Right ventricle myocardium inferior (tissue), 1 donor: ENCODE measurements at regions not wholly inside any gene's neighbourhood (a gene's known extent, or its start where the extent isn't known, plus 50 kb on each side); places are given as distances from the start of the nearest gene placed in this dataset.

Experiments
- ATAC-seq: fragments of 200-7000 bp; cut with Tn5 transposase; one replicate; pipeline ENCODE4 v1.9.1; 2020; ENCODE audit warnings: mild to moderate bottlenecking, moderate library complexity
- DNase-seq: peaks from one replicate; pipeline ENCODE4 v3.0.0; 2021; ENCODE audit errors: missing footprints
- intact Hi-C: fragments of 100-400 bp; cut with DNase I; formaldehyde crosslinking; loops from one replicate; pipeline ENCODE4 v1.11.0; 2022
- donor health status: DM: no; HTN: yes; CAD: no; lungs with severe emphysema.

- no peak for ATAC-seq
- intact Hi-C loops = no loop called here
- no peak for DNase-seq
Measured at GRCh38 chr6:145517492-145517891, 217.8 kb downstream of the EPM2A start.

GRCh38 chr6:145525038-145525437 lies 210.3 kb downstream of the EPM2A start:
- intact Hi-C loops = no loop called here
- no peak for DNase-seq
- no peak for ATAC-seq

DNA sequence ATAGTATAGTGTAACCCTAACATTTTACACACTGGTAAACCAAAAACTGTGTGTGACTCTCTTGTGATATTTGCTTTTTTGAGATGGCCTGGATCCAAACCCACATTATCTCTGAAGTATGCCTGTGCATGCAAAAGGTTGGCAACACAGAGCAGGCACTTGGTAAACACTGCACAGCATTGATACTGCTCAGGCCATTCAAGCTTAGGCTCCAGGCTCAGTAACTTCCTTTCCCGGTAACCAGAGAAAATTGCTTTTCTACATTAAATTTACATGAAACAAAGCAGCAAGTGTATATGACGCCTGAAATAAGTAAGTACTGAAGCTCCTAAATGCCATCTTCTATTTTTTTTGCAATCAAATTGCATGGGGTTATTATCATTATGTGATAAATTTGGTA lies 205.7 kb downstream of the EPM2A start:
- no peak for ATAC-seq
- intact Hi-C loops = no loop called here
- DNase-seq = no peak

- DNase-seq = no peak
- no peak for ATAC-seq
- intact Hi-C loops = no loop called here
Measured at GRCh38 chr6:145530454-145530853, 204.9 kb downstream of the EPM2A start.

GRCh38 chr6:145531032-145531431 lies 204.3 kb downstream of the EPM2A start:
- no peak for ATAC-seq
- intact Hi-C loops = no loop called here
- no peak for DNase-seq

- intact Hi-C loops = no loop called here
- ATAC-seq (peak; percentile 26), DNase-seq (no peak)
Measured at GRCh38 chr6:145531822-145532221, 203.5 kb downstream of the EPM2A start.

GRCh38 chr6:145532361-145532760 lies 203.0 kb downstream of the EPM2A start:
- intact Hi-C loops = no loop called here
- no peak for DNase-seq
- no peak for ATAC-seq

GRCh38 chr6:145534989-145535388 lies 200.3 kb downstream of the EPM2A start:
- DNase-seq = no peak
- intact Hi-C loops = no loop called here
- ATAC-seq = no peak

DNA sequence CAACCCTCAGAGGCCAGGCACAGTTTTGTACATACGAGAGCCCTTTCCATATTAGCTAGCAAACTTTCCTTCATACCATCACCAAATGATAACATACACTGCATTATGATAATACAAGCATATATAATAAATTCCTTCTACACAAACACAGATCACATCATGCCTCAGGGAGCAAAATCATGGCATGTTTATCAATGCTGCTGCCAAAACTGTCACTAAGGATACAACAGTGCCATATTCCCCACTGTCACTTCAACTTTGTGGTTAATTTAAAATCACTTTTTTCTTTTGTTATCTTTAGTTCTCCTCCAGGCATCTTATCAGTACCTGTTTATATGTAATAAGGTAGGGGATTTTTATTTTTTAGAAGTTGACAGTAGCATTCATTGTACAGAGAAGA lies 196.3 kb downstream of the EPM2A start:
- intact Hi-C loops = no loop called here
- ATAC-seq = no peak
- DNase-seq = no peak

DNA sequence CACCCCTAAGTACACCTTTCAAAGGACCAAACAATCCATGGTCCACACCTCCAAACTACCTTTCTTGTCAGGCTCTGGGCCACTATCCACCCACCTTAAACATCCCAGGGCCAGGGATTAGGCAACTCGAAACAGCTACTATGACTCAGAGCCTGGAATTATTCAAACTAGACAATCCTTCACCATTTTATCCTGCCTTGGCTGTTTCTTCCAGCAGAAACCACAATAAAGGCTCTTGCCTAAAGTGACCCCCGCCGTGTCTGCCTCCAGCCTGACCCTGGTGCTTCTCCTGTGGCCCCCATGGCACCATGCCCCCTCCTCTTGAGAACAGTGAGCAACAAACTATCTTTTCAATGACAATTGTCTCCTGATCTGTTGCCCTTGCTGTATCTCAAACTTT lies 195.5 kb downstream of the EPM2A start:
- ATAC-seq (no peak), DNase-seq (peak; percentile 54)
- intact Hi-C loops = no loop called here

DNA sequence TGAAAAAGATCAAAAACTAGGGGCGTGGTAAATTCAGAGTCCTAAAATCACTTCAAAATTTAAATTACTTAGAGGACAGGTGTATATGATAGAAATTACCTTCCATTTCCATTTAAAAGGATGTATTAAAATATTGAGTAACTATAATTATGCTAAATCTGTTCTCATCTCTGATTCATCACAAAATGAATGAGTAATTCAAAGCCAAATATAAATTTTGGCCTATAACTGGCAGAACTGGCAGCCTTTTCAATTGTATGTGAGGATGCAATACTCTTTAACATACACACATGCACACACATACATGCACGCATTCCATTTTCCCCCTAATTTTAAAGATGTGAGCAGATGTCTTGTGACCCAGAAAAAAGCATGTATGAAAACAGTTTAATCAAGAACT lies 194.6 kb downstream of the EPM2A start:
- ATAC-seq (no peak), DNase-seq (no peak)
- intact Hi-C loops = no loop called here

DNA sequence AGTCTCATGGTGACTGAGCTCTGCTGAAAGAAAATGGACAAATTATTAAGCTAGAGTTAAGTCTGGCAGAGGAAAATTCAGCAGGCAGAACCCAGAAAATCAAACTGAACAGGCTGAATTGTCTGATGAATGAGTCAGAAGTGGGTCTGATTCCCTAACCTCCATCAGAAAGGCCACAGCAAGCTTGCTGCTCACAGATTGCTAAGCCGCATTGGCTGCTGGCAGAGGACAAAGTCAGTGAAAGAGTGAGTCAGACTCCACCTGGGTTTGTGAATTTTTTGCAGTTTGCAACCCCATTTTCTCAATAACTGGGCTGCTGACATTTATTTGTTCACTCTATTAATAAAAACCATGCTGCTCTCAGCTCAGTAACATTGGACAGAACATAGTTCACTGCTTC lies 191.3 kb downstream of the EPM2A start:
- intact Hi-C loops = no loop called here
- ATAC-seq = no peak
- DNase-seq = no peak

GRCh38 chr6:145544514-145544913 lies 190.8 kb downstream of the EPM2A start:
- DNase-seq (no peak), ATAC-seq (no peak)
- intact Hi-C loops = no loop called here

GRCh38 chr6:145546265-145546664 lies 189.1 kb downstream of the EPM2A start:
- DNase-seq = no peak
- no peak for ATAC-seq
- intact Hi-C loops = no loop called here

DNA sequence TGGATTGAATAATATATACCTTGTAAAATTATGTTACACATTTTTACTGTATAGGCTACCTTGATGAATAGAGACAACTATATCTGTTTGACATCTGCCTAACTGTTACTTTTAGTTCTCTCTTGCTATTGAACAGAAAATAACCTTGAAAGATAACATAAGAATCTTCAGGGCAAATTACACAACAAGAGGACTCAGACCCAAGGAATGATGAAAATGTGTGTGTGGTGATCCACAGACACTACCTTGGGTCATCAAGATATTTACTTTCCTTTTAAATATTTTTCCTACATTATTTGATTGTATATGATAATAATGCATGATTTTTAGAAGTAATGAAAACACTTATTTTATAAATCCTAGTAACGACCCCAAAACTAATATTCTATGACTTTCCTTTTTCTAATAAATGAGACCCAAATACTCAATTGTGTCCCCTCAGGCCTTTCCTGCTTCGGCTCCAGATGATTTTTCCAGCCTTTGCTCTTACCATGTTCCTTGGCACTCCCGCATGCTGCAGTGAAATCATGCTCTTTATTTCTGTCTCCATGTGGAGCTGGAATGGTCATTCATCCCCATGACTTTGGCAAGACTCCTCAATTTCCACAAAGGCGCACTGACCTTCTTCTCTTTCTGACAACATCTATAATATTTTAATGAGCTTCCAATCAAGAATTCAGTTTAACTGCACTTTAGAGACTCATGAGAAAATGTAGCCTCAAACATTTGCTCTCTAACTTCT lies 187.6 kb downstream of the EPM2A start:
- intact Hi-C loops = no loop called here
- DNase-seq (no peak), ATAC-seq (no peak)

DNA sequence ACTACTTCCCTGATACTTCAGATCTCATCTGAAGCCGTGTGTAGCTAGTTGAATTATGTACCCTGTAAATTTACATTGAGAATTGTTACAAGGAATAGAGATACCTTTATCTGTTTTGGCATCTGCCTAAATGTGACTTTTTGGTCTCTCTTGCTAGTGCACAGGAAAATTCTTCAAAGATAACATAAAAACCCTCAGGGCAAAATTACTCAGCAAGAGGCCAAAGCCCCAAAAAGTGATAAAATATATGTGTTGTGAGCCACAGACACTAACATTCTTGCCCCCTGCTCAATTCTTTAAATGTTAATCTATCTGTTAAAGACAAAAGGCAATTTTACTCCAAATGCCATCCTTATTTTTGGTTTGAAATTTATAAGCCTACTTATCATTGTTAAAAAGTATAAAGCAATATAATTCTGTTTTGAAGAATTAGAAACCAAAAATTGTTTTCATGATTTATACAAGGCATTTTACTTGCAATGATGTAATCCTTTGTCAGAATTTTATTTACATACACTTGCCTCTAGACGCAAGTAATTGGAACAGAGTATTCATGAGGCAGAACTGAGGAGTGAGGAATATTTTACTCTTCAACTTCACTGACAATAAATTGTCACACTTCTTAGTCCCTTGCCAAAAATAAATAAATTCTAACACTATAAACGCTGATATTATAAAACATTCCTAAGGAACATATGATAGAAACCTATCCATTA lies 186.2 kb downstream of the EPM2A start:
- no peak for ATAC-seq
- no peak for DNase-seq
- intact Hi-C loops = no loop called here

GRCh38 chr6:145551164-145551563 lies 184.2 kb downstream of the EPM2A start:
- ATAC-seq (no peak), DNase-seq (no peak)
- intact Hi-C loops = no loop called here

- intact Hi-C loops = no loop called here
Measured at GRCh38 chr6:145555084-145555483, 180.2 kb downstream of the EPM2A start.

GRCh38 chr6:145557474-145557873 lies 177.8 kb downstream of the EPM2A start:
- intact Hi-C loops = no loop called here
- ATAC-seq = no peak
- DNase-seq = no peak

More at GRCh38 chr6:145555084-145555483, 180.2 kb downstream of the EPM2A start:
- no peak for ATAC-seq
- DNase-seq = no peak

- ATAC-seq (no peak), DNase-seq (no peak)
- intact Hi-C loops = no loop called here
Measured at GRCh38 chr6:145559836-145560235, 175.5 kb downstream of the EPM2A start.
